HL-60 (cell line): ENCODE measurements at regions not wholly inside any gene's neighbourhood (a gene's known extent, or its start where the extent isn't known, plus 50 kb on each side); places are given as distances from the start of the nearest gene placed in this dataset.

ENCODE experiments used
- POLR2AphosphoS5 ChIP-seq: IDR thresholded peaks from 2 replicates; pipeline ENCODE4 v1.6.1; 2012; ENCODE audit warnings: low read depth
- TF ChIP-seq, protein P1 (sequence below): IDR thresholded peaks from 2 replicates; pipeline ENCODE4 v1.6.1; 2012; ENCODE audit warnings: low read depth; ENCODE audit not compliant: insufficient replicate concordance
- TF ChIP-seq, protein P2 (sequence below): IDR thresholded peaks from one replicate; pipeline ENCODE4 v1.5.1; 2011; ENCODE audit warnings: low read length, control low read depth, inconsistent platforms; ENCODE audit not compliant: insufficient read depth

GRCh38 chr6:66362888-66363287 is 655.9 kb upstream of the EYS start:
- TF ChIP-seq, protein P1, sequence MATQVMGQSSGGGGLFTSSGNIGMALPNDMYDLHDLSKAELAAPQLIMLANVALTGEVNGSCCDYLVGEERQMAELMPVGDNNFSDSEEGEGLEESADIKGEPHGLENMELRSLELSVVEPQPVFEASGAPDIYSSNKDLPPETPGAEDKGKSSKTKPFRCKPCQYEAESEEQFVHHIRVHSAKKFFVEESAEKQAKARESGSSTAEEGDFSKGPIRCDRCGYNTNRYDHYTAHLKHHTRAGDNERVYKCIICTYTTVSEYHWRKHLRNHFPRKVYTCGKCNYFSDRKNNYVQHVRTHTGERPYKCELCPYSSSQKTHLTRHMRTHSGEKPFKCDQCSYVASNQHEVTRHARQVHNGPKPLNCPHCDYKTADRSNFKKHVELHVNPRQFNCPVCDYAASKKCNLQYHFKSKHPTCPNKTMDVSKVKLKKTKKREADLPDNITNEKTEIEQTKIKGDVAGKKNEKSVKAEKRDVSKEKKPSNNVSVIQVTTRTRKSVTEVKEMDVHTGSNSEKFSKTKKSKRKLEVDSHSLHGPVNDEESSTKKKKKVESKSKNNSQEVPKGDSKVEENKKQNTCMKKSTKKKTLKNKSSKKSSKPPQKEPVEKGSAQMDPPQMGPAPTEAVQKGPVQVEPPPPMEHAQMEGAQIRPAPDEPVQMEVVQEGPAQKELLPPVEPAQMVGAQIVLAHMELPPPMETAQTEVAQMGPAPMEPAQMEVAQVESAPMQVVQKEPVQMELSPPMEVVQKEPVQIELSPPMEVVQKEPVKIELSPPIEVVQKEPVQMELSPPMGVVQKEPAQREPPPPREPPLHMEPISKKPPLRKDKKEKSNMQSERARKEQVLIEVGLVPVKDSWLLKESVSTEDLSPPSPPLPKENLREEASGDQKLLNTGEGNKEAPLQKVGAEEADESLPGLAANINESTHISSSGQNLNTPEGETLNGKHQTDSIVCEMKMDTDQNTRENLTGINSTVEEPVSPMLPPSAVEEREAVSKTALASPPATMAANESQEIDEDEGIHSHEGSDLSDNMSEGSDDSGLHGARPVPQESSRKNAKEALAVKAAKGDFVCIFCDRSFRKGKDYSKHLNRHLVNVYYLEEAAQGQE, result no peak
- TF ChIP-seq POLR2AphosphoS5, result no peak
- TF ChIP-seq, protein P2, sequence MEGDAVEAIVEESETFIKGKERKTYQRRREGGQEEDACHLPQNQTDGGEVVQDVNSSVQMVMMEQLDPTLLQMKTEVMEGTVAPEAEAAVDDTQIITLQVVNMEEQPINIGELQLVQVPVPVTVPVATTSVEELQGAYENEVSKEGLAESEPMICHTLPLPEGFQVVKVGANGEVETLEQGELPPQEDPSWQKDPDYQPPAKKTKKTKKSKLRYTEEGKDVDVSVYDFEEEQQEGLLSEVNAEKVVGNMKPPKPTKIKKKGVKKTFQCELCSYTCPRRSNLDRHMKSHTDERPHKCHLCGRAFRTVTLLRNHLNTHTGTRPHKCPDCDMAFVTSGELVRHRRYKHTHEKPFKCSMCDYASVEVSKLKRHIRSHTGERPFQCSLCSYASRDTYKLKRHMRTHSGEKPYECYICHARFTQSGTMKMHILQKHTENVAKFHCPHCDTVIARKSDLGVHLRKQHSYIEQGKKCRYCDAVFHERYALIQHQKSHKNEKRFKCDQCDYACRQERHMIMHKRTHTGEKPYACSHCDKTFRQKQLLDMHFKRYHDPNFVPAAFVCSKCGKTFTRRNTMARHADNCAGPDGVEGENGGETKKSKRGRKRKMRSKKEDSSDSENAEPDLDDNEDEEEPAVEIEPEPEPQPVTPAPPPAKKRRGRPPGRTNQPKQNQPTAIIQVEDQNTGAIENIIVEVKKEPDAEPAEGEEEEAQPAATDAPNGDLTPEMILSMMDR, result no peak
